ENCODE measurements at regions not wholly inside any gene's neighbourhood (a gene's known extent, or its start where the extent isn't known, plus 50 kb on each side); places are given as distances from the start of the nearest gene placed in this dataset.

GRCh38 chr12:60805364-60805763 is 1209.5 kb downstream of the SLC16A7 start (continued):
- no peak for TF ChIP-seq ZNF518A (tag by site-specific recombination; conservative IDR thresholded peaks at IDR 0.05; ENCODE audit: low read depth)
- no peak for TF ChIP-seq KLF8 (tag by site-specific recombination; IDR thresholded peaks at IDR 0.05)

- Histone ChIP-seq H3K9me3 (ENCODE audit: control insufficient read depth, insufficient read depth, low read depth, low read length) (no peaks in the 10 kb centered on the region), H3K27ac (ENCODE audit: extremely low read depth, low read depth, low read length) (no peak overlapping the region), H3K4me3 (ENCODE audit: low read depth, low read length) (no peak overlapping the region), H3K4me1 (ENCODE audit: control insufficient read depth, insufficient read depth, low read length) (no peaks in the 10 kb centered on the region), H3K36me3 (ENCODE audit: control insufficient read depth in 2 of 2, insufficient read depth in 1 of 2, low read length in 2 of 2) (no peaks in the 10 kb centered on the region)
- TF ChIP-seq ZNF623 (tag by site-specific recombination; IDR thresholded peaks at IDR 0.05) (no peak), EGR2 (tag by site-specific recombination; IDR thresholded peaks at IDR 0.05; ENCODE audit: low read depth) (no peak), BCL6B (tag by site-specific recombination; IDR thresholded peaks at IDR 0.05) (no peak), SP7 (tag by site-specific recombination; IDR thresholded peaks at IDR 0.05) (no peak), ZNF302 (tag by site-specific recombination; IDR thresholded peaks at IDR 0.05; ENCODE audit: low read depth) (no peak), PRDM6 (tag by site-specific recombination; IDR thresholded peaks at IDR 0.05) (no peak), ZNF18 (tag by site-specific recombination; IDR thresholded peaks at IDR 0.05) (no peak), ZBTB17 (tag by site-specific recombination; IDR thresholded peaks at IDR 0.05) (no peak), ZNF548 (tag by site-specific recombination; IDR thresholded peaks at IDR 0.05) (no peak), ZIC2 (tag by site-specific recombination; IDR thresholded peaks at IDR 0.05) (no peak), ZNF2 (tag by site-specific recombination; IDR thresholded peaks at IDR 0.05) (no peak), ZFP3 (tag by site-specific recombination; IDR thresholded peaks at IDR 0.05; ENCODE audit: low read depth) (no peak), ZSCAN4 (tag by site-specific recombination; IDR thresholded peaks at IDR 0.05) (no peak)
- ChIA-PET POLR2A (no interaction called here), CTCF (no interaction called here)
These were observed 1224.0 kb downstream of the SLC16A7 start for GRCh38 chr12:60819794-60820193.

Data from HEK293 (cell line).